ENCODE measurements at regions not wholly inside any gene's neighbourhood (a gene's known extent, or its start where the extent isn't known, plus 50 kb on each side); places are given as distances from the start of the nearest gene placed in this dataset.

DNA sequence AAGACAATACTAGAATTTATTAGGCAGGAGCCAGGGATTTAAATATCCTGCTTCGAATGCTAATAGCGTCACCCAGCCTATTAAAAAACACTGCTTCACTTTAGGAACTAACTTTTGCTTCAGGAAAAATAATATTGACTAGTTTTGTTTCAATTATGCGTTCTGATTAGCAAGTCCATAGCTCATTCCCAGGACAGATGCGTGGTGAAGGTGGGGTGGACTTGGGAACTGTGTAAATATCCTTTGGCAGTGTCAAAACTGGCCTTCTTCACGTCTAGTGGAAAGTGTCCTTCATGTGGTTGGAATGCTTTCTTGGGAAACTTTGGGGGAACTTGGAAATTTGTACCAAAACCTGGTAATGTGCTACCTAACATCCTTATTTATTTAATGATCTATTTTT, 474.8 kb upstream of the NOVA1 start:
- ChIA-PET POLR2A (no interaction called here), CTCF (no interaction called here)
- Histone ChIP-seq H3K4me3 (ENCODE audit: low read depth, low read length) (no peak overlapping the region), H3K27ac (ENCODE audit: low read depth, low read length) (no peak overlapping the region), H3K27me3 (ENCODE audit: control insufficient read depth, insufficient read depth, low read length) (no peaks in the 10 kb centered on the region), H3K9me3 (ENCODE audit: control insufficient read depth, insufficient read depth, low read length) (no peaks in the 10 kb centered on the region)
- no peak for DNase-seq (ENCODE audit: low read depth, low spot score)
- TF ChIP-seq, protein P1, sequence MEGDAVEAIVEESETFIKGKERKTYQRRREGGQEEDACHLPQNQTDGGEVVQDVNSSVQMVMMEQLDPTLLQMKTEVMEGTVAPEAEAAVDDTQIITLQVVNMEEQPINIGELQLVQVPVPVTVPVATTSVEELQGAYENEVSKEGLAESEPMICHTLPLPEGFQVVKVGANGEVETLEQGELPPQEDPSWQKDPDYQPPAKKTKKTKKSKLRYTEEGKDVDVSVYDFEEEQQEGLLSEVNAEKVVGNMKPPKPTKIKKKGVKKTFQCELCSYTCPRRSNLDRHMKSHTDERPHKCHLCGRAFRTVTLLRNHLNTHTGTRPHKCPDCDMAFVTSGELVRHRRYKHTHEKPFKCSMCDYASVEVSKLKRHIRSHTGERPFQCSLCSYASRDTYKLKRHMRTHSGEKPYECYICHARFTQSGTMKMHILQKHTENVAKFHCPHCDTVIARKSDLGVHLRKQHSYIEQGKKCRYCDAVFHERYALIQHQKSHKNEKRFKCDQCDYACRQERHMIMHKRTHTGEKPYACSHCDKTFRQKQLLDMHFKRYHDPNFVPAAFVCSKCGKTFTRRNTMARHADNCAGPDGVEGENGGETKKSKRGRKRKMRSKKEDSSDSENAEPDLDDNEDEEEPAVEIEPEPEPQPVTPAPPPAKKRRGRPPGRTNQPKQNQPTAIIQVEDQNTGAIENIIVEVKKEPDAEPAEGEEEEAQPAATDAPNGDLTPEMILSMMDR (IDR thresholded peaks at IDR 0.05; ENCODE audit: low read depth, low read length) = no peak

DNA sequence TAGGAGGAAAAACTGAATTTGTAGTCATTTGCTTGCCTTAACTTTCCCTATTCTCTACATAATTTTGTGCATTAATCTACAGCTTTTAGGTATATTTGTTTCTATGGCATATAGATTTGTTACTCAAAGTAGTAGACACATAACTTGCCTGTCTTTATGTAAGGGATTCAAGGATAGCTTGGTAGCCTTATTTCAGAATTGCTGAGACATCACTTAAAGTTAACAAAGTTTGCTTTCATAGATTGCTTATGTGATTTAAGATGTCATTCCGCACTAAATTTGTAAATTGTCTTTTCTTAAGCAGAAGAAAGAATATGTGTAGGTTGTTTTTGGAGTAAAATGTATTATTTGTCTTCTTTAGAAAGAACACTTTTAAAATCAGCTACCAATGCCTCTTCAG, 477.7 kb upstream of the NOVA1 start:
- H3K9me3 ChIP-seq (ENCODE audit: control insufficient read depth, insufficient read depth, low read length) = no peaks in the 10 kb centered on the region
- H3K27me3 ChIP-seq (ENCODE audit: control insufficient read depth, insufficient read depth, low read length) = no peaks in the 10 kb centered on the region
- no peak for DNase-seq (ENCODE audit: low read depth, low spot score)
- no peak overlapping the region for H3K4me3 ChIP-seq (ENCODE audit: low read depth, low read length)
- CTCF ChIA-PET = no interaction called here
- TF ChIP-seq, protein P1 (IDR thresholded peaks at IDR 0.05; ENCODE audit: low read depth, low read length) = no peak
- no peak overlapping the region for H3K27ac ChIP-seq (ENCODE audit: low read depth, low read length)
- POLR2A ChIA-PET = no interaction called here

DNA sequence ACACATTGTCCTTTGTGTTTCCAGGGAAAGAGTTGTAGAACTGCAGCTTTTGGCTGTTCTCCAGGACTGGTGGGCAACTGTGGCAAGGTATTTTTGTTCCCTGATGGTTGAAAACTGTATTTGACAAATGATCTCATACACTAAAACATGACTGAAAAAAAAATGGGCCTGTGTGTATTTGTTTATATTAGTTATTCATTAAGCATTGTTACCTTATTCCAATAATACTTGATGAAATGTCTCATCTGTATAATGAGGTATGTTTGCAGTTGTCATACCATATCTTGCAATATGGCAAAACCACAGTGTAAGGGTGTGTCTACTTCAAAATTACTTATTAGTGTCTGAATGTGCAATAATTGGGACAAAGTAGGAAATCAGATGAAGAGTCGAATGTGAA, 479.4 kb upstream of the NOVA1 start:
- CTCF ChIA-PET = no interaction called here
- TF ChIP-seq, protein P1 (IDR thresholded peaks at IDR 0.05; ENCODE audit: low read depth, low read length) = no peak

DNA sequence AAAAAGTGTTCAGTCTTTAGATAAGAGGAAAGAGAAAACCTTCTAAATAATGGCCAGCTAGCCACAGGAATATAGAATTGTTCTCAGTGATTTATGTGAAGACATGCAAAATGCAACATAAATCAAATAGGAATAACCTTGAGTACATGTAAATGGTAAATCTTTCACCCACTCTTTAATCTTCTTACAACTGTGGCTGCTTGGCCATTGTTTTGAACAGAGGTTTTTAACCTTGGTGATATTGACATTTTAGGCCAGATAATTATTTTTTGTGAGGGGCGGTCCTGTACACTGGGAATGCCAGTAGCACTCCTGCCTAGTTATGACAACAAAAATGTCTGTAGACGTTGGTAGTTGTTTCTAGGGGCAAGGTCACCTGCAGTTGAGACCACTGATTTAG, 479.9 kb upstream of the NOVA1 start:
- Histone ChIP-seq H3K27me3 (ENCODE audit: control insufficient read depth, insufficient read depth, low read length) (no peaks in the 10 kb centered on the region), H3K4me3 (ENCODE audit: low read depth, low read length) (no peak overlapping the region), H3K27ac (ENCODE audit: low read depth, low read length) (no peak overlapping the region), H3K9me3 (ENCODE audit: control insufficient read depth, insufficient read depth, low read length) (no peaks in the 10 kb centered on the region)
- ChIA-PET CTCF (no interaction called here), POLR2A (no interaction called here)
- TF ChIP-seq, protein P1 (IDR thresholded peaks at IDR 0.05; ENCODE audit: low read depth, low read length) = no peak
- DNase-seq (ENCODE audit: low read depth, low spot score) = no peak

More for the DNA sequence above, 479.4 kb upstream of the NOVA1 start:
- no peak for DNase-seq (ENCODE audit: low read depth, low spot score)
- no peaks in the 10 kb centered on the region for H3K9me3 ChIP-seq (ENCODE audit: control insufficient read depth, insufficient read depth, low read length)
- POLR2A ChIA-PET = no interaction called here
- H3K4me3 ChIP-seq (ENCODE audit: low read depth, low read length) = no peak overlapping the region
- H3K27me3 ChIP-seq (ENCODE audit: control insufficient read depth, insufficient read depth, low read length) = no peaks in the 10 kb centered on the region
- H3K27ac ChIP-seq (ENCODE audit: low read depth, low read length) = no peak overlapping the region

DNA sequence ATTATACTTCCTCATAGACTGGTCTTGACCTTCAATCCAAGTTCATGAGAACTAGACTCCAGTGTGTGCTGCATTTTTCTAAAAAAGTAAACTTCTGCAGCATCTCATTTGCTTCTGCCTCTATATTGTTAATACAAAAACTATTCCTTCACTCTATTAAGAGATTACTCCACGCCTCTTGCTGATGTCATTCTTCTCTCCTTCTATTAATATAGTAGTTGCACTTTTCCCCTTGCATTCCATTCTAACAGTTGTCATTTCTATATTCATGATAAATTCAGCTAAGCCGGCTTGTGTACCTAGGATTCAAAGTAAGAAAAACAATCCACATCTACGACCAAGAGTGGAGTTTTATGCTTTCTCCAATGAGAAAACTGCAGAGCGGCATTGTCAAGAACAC, 480.4 kb upstream of the NOVA1 start:
- ChIA-PET CTCF (no interaction called here), POLR2A (no interaction called here)
- no peaks in the 10 kb centered on the region for H3K9me3 ChIP-seq (ENCODE audit: control insufficient read depth, insufficient read depth, low read length)
- H3K27me3 ChIP-seq (ENCODE audit: control insufficient read depth, insufficient read depth, low read length) = no peaks in the 10 kb centered on the region
- no peak overlapping the region for H3K4me3 ChIP-seq (ENCODE audit: low read depth, low read length)
- TF ChIP-seq, protein P1 (IDR thresholded peaks at IDR 0.05; ENCODE audit: low read depth, low read length) = no peak
- DNase-seq (ENCODE audit: low read depth, low spot score) = no peak
- no peak overlapping the region for H3K27ac ChIP-seq (ENCODE audit: low read depth, low read length)
